HG03469 (cell line): ENCODE measurements at regions not wholly inside any gene's neighbourhood (a gene's known extent, or its start where the extent isn't known, plus 50 kb on each side); places are given as distances from the start of the nearest gene placed in this dataset.

Experiments used
- ATAC-seq: cut with Tn5 transposase; IDR thresholded peaks from one replicate; pipeline ENCODE4 v1.9.1; 2021; ENCODE audit warnings: mild to moderate bottlenecking, moderate library complexity, moderate number of reproducible peaks; ENCODE audit not compliant: unreplicated experiment

DNA sequence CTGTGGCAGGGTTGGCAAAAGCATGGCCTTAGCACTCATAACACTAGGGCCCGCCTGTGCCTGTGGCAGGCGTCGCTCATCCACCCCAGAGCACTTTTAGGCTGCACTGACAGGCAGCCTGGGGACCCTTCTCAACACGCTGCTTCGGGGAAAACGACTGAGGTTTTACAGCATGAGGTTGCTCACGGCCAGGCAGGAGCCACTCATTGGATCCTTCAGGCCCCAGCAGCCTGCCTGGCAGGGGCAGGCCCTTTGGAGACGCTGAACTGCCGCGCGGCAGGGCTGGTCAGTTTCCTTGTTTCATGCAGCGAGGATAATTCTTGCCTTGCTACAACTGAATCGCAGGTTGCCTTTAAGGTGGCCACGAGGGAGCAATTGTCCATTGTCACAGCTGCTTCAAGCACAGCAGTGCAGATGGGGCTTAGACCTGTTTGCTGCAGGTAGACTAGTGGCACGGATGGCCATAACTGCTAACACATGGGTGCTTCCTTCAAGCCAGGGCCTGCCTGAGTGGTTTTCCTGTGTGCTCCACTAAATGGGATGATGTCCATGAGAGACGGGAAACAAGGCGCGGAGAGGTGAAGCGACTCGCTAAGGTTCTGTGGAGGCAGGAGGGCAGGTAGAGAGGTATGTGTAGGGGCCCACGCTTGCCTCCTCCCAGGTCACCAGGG, 49.9 kb upstream of the HS6ST1 start:
- ATAC-seq, result no peak

DNA sequence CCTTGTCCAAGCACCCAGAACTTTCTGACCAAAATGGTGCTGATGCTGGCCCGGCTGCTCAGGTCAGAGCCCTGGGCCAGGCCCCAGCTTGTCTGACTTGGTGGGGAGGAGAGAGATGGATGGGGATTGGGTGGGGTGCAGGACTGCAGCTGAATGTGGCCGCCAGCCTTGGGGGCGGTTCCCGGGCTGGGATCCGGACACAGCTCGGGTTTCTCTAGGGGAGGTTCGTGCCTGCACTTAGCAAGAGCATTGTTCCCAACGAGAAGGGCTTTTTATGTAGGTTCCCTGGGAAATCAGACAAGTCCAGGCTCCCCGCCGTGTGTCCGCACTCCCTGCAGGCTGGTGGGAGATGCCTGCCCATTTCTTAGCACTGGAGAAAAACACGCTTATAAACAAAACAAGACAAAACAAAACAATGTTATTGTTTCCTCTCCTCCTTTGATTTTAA, 50.5 kb upstream of the HS6ST1 start:
- no peak for ATAC-seq

DNA sequence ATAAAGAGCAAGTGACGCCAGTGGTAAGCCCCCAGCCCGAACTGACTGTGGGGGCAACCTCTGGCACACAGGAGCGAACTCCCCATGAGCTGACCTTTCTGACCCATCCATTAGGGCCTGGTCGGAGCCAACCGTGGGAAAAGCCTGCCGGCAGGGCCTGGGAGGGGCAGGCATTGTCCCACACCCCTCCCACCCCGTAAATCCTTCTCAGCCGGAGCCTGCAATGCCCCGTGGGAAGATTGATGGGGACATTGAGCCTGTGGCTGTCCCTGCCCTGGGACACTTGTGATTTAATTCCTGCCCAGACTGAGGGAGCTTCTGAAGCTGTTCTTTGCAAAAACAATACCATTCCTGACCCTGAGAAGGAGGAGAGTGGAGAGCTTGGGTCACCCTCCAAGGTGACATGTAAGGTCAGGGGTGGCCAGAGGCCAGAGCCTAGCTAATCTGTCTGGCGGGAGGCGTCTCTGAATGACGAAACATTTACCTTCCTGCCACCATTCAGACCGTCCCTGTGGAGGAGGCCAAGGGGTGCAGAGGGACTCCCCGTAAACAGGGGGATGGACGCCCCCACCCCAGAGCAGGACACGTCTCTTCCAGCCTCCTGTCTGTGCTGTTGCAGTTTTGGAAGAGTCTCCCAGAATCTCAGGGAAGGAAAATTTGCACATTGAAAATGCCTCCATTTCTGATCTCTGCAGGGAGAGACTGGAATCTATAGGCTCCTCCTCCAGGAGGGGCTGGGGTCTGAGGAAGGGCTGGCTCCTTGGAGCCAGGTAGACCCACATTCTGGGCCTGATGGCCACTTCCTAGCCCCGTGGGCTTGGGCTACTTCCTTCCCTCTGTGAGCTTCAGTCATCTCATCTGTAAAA, 51.2 kb upstream of the HS6ST1 start:
- ATAC-seq, result no peak

DNA sequence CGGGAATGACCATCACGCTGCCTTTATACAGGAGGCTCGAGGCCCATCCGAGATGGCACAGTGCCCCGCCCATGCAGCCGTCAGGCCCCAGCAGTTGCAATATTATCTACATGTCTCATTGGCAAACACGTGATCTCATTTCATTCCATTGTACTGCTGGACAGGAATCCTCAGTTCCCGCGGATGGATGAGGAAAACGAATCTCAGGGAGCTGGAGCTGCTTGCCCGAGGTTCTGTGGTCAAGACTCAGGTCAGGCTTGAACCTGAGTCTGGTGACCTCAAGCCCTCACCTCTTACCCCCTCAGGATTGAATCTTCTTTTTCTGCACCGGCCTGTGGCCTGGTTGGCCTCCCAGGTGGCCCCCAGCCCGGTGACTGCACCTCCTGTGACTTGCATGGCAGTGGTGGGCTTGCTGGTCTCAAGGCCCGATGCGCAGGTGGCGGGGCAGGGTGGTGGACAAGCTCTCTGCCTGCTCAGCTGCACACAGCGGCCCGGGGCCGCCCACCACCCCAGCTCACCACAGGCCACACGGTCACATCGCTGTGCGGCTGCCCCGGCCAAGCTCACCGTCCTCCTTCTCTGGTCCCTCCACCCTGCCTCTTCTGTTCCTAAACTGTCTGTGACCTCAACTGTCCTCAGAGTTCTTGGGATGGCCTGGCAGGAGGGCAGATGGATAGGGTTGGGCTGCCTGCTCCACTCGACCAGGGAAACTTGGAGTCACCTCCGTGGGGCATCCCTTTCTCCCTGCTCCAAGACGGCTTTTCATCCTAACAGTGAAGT, 52.0 kb upstream of the HS6ST1 start:
- ATAC-seq, result no peak

DNA sequence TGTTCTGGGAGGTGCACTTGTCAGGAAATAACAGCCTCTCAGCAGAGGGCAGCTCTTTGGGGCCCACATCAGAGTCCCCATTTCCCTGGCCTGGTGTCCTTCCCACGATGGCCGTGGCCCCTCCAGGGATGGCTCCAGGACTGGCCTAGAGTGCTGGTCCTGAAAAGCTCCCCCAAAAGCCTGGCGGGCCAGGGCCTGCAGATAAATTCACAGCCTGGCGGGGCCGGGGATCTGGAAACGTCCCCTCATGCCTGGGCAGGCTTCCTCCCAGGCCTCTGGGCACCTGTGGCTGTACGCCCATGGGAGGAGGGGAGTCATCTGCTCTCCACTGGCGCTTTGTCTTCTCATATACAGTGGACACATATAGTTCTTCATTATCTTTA, 52.6 kb upstream of the HS6ST1 start:
- ATAC-seq, result no peak

DNA sequence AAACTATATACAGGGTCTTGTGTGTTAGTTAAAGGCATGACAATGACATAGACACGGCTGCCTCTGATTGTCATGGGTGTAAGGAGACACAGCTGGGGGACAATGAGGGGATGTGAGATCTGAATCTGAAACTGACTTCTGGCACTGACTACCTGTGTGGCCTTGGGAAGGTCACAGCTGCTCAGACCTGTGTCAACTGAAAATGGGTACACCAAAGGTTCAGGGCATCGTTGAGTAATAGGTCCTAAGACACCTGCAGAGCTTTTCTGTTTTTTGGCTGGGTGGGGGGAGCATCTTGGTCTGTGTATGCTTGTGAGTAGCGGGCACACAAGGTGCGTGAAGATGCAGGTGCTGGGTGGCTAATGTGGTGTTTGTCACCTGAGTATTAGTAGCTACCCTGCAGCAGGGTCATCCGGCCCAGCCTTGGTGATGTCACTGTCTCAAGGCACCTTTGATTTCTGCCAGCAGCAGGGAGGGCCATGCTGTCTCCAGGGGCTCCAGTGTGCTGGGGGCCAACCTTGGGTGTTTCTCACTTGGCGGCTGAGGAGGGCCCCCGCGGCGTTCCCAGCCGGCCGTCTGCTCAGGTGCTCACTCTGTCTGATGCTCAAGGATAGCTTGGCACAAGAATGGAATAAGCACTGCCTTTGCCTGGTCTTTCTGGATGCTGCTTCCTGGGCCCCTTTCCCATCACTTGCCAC, 53.1 kb upstream of the HS6ST1 start:
- ATAC-seq, result no peak

DNA sequence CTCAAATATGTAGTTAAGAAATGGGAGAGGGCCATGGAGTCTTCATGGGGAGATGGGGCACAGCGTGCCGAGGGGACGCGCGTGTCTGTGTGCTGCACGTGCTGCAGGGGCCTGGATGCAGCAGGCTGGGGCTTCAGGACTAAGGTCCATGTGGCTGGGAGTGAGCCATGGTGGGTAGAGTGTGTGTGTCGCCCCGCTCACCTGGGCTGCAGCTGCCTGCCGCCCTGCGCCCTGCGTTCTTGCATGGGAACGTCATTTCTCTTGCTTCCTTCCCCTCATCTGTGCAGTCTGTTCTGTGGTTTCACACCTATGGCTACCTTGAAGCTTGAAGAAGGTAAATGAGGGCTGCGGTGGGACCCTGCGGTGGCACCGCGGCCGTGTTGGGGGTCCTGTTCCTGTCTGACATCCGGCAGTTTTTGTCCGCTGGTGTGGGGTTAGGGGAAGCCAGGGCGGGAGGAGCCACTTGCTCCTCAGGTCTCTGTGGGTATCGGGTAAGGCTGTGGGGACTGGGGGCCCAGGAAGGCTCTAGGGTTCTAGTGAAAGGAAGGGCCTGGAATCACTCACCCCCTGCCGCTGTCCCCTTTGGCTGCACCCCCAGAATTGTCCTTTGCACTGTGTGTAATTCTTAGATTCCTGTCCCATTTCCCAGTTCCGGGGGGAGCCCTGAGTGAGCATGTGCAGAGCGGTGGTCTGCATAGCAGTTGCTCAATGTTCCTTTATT, 54.1 kb upstream of the HS6ST1 start:
- ATAC-seq, result no peak

DNA sequence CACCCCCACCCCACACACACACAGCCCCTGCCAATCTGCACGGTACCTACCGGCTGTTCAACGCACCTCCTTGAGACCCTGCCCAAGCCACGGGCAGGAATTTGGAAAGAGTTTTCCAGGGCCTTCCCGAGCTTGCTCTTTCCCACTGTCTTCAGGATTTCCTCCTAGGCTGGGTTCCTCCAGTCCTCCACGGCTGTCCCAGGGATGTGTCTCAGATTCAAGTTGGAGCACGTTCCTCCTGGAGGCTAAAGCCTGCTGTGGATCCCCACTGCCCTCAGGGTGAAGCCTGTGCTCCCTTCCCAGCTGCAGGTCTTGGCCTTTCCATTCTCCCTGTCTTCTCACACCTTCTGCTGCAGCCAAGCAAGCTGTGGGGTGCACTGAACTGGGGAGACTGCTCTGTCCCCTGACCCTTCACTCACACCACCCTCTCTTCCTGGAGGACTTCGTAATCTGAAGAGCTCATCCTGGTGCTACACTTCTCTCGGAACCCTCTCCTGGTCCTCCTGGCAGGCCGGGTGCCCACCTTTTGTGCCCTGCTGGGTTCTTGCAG, 54.9 kb upstream of the HS6ST1 start:
- no peak for ATAC-seq

DNA sequence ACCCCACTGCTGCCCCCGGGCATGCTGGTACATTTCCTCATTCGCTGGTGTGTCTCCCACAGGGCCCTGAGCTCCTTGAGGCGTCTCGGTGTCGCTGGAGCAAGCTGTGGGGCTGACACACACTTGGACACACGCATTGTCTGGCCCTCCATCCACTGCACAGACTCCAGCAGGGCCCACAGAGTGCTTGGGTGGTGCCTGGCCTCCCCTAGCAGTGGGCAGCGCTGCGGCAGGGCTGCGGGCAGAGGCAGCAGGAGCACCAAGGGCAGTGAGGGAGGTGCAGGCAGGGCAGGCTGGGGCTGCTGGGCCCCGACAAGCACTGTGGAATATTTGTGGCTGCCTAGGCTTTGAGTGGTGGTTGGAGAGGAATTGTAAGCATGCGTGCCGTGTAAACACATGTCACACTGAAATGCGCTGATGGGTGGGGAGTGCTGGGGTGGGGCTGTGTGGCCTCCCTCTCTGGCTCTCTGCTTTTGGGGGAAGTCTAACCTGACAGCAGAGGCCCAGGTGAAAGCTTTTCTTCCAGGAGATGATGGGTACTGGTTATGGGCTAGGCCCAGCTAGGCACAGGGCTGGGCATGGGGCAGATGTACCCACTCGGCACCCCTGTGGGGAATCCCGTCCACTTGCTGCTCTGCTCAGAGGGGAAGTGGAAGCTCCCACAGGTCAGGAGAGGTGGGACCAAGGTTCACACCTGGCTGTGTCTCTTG, 55.5 kb upstream of the HS6ST1 start:
- ATAC-seq, result no peak

DNA sequence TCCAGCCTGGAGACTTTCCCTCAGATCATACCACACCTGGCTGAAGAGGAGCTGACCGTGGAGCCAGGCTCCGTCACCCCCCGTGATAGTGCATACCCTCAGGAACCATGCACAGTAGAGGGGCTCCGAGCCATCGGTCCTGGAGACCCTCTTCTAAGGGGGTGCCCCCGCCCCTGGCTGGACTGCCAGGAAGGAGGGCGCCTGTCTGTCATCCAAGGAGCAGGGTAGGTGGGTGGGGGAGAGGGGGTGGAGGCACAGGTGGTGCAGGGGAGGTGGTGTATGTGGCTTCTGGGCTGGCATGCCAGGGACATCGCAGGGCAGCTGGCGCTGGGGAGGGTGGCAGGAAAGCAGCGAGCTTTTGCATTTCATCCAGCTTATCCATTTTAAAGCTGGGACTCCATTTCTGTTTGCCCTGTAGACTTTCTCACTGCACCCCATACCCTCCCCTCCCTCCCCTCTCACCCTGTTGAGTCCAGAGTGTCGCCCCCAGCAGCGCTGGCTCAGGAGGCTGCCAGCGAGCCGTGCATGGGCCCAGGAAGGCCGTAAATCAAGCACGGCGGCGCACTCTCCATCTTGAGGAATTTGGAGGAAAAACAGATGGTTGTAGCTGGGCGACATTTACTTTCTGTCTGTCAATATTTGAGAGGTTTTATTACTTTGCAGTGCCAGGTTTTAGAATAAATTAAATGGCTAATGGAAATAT, 56.2 kb upstream of the HS6ST1 start:
- no peak for ATAC-seq

DNA sequence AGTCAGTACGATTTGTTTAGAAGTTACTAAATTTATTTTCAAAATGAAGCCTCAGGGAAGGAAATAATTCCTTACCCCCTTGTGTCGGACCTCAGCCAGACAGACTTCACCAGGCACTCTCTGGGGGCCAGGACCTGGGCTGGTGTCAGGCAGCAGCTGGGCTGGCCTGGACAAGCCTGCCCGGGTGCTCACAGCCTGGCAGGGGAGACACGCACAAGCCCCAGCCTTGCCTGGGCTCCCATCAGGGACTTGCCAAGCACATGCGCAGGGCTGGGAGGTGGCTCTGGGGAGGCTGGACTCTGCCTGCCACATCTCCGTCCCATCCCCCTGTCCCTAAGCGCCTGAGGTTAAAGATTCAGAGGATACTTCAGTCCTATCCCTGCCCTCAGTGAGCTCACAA, 56.8 kb upstream of the HS6ST1 start:
- ATAC-seq, result no peak

DNA sequence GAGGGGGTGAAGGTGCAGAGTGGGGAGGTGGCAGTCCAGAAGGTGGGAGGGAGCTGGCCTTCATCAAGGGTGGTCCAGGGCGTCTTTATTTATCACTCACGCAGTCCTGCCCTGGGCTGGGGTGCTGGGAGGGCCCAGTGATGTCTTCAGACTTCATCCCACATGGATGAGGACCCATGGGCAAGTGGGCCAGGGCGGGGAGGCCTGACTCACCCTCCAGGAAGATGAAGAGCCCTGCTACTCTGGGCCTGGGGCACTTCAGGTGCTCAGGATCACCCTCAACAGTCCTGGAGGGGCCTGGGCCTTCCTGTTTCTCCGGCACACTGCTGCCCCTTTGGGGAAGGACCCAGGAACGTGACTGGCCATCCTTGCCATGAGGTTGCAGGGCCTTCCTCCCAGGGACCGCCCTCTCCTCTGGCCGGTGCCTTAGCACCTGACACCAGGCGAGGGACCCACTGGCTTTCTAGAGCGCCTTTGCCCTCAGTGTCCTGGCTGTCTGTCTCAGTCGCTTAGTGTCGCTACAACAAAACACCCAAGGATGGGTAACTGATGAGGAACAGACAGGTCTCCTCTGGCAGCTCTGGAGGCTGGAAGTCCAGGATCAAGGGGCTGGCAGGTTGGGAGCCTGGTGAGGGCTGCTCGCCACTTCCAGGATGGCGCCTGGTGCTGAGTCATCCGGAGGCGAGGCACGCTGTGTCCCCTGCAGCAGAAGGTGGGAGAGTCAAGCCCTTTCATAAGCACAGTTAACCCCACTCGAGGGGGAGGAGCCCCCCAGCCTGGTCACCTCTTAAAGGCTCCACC, 57.8 kb upstream of the HS6ST1 start:
- ATAC-seq, result no peak

DNA sequence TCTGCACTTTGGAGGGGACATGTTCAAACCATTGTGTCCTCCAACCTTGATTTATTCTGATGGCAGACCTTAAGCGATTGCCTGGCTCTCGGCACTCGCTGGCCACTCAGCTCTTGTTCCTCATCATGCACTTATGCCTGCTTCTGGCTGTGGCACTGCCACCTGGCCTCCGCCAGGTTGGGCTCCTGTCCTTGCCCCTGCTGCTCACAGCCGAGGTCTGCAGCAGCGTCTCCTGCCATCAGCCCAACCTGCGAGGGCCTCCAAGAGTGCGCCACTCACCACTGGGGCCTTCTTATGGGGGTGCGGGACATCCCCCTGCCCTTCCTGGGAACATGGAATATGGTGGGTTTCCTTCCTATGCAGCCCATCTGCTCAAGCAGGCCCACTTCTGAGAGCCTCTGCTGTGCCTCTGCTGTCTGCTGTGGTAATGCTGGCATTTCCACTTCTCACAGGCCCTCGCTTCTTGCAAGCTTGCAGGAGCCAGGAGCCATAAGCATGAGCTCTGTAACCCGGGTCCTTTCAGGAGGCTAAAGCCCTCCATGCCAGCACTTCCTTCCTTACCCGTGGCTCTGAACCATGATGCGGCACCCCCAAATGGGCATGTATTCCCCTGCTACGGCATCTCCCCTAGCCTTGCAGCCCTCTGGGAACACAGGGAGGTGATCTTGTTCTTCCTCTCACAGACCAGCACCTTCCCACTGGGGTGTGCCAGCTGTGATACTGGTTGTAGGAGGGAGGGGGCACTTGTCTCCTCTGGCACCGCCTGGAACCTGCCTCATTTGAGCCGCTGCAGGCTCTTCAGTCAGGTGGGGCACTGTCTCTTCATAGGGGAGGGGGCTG, 58.6 kb upstream of the HS6ST1 start:
- no peak for ATAC-seq

DNA sequence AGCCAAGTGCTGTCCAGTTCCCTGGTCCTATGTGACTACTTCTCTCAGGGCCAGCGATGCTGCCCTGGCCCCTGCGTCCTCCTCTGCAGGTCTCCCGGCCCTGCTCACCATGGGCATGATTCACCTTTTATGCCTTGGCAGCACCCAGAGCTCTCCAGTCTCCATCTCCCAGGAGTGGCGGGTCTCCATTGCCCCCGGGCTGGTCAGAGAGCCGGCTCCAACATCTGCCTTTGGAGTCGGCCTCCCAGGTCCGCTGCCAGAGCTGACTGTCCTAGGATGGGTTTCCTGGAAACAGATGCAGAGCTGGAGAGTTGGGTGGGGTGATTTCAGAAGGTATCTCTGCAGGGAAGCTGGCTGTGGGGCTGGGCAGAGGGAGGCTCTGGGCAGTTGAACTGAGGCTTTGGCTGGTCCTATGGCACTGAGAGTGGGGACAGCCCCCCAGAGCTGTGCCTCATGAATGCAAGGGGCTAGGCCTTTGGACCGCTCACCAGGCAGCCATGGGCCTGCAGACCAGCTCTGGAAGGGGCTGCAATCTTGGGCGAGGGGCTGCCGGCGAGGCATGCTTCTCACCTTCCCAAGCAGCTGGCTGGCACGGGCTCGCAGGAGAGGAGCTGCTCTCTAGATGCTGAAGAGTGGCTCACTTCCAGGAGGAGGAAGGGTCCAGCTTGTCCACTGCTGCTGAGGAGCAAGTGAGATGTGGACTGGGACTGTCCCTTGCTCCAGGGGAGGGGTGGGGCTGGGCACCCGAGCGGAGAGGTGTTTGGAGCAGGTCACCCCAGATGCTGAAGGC, 59.8 kb upstream of the HS6ST1 start:
- ATAC-seq, result no peak

DNA sequence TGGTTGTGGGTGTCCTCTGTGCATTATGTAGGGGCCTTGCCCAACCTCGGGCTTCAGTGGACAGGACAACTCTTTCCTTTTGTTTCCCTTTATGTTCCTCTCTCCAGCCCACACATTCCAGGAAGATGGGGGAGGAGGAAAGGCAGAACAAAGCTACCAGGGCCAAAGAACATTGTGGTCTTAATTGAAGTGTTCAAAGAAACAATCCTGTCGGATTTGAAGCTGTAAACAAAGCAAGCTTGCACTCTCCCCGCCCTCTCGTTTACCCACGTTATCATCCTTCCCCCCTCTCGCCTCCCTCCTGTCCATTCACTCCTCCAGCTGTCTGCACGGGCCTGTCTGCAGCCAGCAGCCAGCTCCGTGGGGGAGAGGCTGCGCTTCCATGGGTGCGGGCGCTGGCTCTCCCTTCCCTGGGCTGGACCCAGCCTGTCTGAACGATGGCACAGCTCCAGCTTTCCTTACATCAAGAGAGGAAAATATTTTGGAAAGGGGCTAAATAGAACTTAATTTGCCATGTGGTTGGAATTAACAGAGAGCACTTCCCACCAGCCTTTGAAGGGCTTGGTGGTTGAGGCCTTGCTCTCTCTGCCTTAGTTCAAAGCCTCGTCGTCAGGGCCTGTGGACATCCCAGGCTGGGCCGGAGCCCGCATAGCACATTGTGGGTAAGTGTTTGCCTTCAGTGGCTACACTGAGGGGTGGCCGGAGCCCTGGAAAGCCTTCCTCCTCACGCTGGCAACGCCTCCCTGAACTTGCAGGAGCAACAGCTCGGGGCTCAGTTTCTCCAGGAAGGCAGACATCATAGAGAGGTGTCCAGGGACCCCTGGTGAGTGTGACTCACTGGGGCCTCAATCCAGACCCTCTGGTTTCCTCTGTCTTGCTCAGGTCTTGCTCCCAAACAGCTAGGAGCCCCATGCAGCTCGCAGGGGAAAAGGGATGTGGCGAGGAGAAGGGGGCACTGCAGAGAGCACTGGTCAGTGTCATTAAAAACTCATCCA, 60.6 kb upstream of the HS6ST1 start:
- no peak for ATAC-seq
